SK-N-SH (cell line): ENCODE measurements at regions not wholly inside any gene's neighbourhood (a gene's known extent, or its start where the extent isn't known, plus 50 kb on each side); places are given as distances from the start of the nearest gene placed in this dataset.
"Not testable (repeated sequence)": the region's sequence is repeated elsewhere in the genome, so short reads cannot be mapped to it uniquely, and the experiment has no call there.

Source experiments
- CTCF ChIA-PET: fragments of 300-600, 350-600 bp; formaldehyde crosslinking; extraction: SDS; loops from one replicate; lab custom pipeline; 2021; lab: Yijun Ruan, JAX
- POLR2A ChIA-PET: fragments of 350-600 bp; sonication (Branson Sonifier 250); formaldehyde crosslinking; extraction: SDS; loops from one replicate; lab custom pipeline; 2020; ENCODE audit warnings: antibody characterized with exemption, inconsistent platforms; lab: Yijun Ruan, JAX
- DNase-seq: peaks from one replicate; pipeline ENCODE4 v3.0.0; 2012
- H2AFZ ChIP-seq: fragments of 200-600 bp; sonication (generic); 2 replicates; pipeline ENCODE4 v1.8.1; 2016; ENCODE audit warnings: antibody characterized with exemption, mild to moderate bottlenecking, low read depth
- H3F3A ChIP-seq: fragments of 200-600 bp; sonication (generic); replicated peaks from 2 replicates; pipeline ENCODE3; 2016; ENCODE audit warnings: antibody characterized with exemption, mild to moderate bottlenecking; ENCODE audit not compliant: insufficient read depth
- H3K27ac ChIP-seq, 2 experiments: fragments of 200-500 bp in 1 of 2; fragments of 200-600 bp in 1 of 2; sonication (Bioruptor generic) in 1 of 2; sonication (generic), shearing (Covaris generic) in 1 of 2; 2 replicates each; pipeline versions ENCODE4 v1.5.1 to v1.6.1; 2014 to 2016; ENCODE audit warnings: low read depth in 2 of 2, inconsistent platforms in 1 of 2, low read length in 1 of 2, mild to moderate bottlenecking in 1 of 2, mixed read lengths in 1 of 2
- H3K27me3 ChIP-seq: fragments of 200-600 bp; sonication (generic), shearing (Covaris generic); 2 replicates; pipeline ENCODE4 v1.6.1; 2016; ENCODE audit warnings: mixed run types; ENCODE audit not compliant: insufficient read depth
- H3K36me3 ChIP-seq, 2 experiments: fragments of 200-500 bp in 1 of 2; fragments of 200-600 bp in 1 of 2; sonication (Bioruptor generic) in 1 of 2; sonication (generic) in 1 of 2; replicated peaks in 1 of 2; 2 replicates each; pipeline versions ENCODE3 to v1.5.1; 2014 to 2016; ENCODE audit warnings: low read length in 1 of 2, mild to moderate bottlenecking in 1 of 2; ENCODE audit not compliant: insufficient read depth in 2 of 2, control insufficient read depth in 1 of 2
- H3K4me1 ChIP-seq, 2 experiments: fragments of 200-500 bp in 1 of 2; fragments of 200-600 bp in 1 of 2; sonication (Bioruptor generic) in 1 of 2; sonication (generic), shearing (Covaris generic) in 1 of 2; 2 replicates each; pipeline versions ENCODE4 v1.5.1 to v1.6.1; 2014 to 2016; ENCODE audit warnings: low read depth in 1 of 2, low read length in 1 of 2, mixed run types in 1 of 2; ENCODE audit not compliant: insufficient read depth in 2 of 2, control insufficient read depth in 1 of 2
- H3K4me2 ChIP-seq: fragments of 200-600 bp; sonication (generic), shearing (Covaris generic); 2 replicates; pipeline ENCODE4 v1.6.1; 2017; ENCODE audit warnings: mixed run types
- H3K4me3 ChIP-seq, 2 experiments: fragments of 200-500 bp in 1 of 2; fragments of 200-600 bp in 1 of 2; sonication (Bioruptor generic) in 1 of 2; sonication (generic), shearing (Covaris generic) in 1 of 2; 2 replicates each; pipeline versions ENCODE4 v1.5.1 to v1.8.1; 2014 to 2016; ENCODE audit warnings: low read depth in 2 of 2, inconsistent platforms in 1 of 2, low read length in 1 of 2, mild to moderate bottlenecking in 1 of 2, mixed read lengths in 1 of 2, moderate library complexity in 1 of 2
- H3K79me2 ChIP-seq: fragments of 200-600 bp; sonication (generic); 2 replicates; pipeline ENCODE4 v1.8.1; 2017; ENCODE audit warnings: mild to moderate bottlenecking; ENCODE audit not compliant: insufficient read depth
- H3K9ac ChIP-seq: fragments of 200-600 bp; sonication (generic); 2 replicates; pipeline ENCODE4 v1.6.1; 2017; ENCODE audit warnings: mixed run types
- H3K9me2 ChIP-seq: fragments of 200-600 bp; sonication (generic); 2 replicates; pipeline ENCODE4 v1.6.1; 2017; ENCODE audit warnings: mixed run types
- H3K9me3 ChIP-seq: fragments of 200-600 bp; sonication (generic); 2 replicates; pipeline ENCODE4 v1.6.1; 2017; ENCODE audit warnings: mixed run types, mild to moderate bottlenecking, moderate library complexity
- H4K20me1 ChIP-seq: fragments of 200-600 bp; sonication (generic); 2 replicates; pipeline ENCODE4 v1.6.1; 2017; ENCODE audit warnings: mild to moderate bottlenecking, mixed run types; ENCODE audit not compliant: insufficient read depth
- CHD2 ChIP-seq: fragments of 150-350 bp; IDR thresholded peaks from 2 replicates; pipeline ENCODE4 v1.6.1; 2018; ENCODE audit warnings: low read length; ENCODE audit not compliant: partially characterized antibody
- CTCF ChIP-seq: fragments of 200-600 bp; sonication (generic); IDR thresholded peaks from 2 replicates; pipeline ENCODE4 v1.6.1; 2017; ENCODE audit warnings: antibody characterized with exemption, mild to moderate bottlenecking, moderate library complexity
- ELF1 ChIP-seq: IDR thresholded peaks from 2 replicates; pipeline ENCODE4 v1.4.0; 2012
- EZH2phosphoT487 ChIP-seq: fragments of 200-600 bp; sonication (generic); IDR thresholded peaks from 2 replicates; pipeline ENCODE4 v1.6.1; 2017; ENCODE audit warnings: low read depth, mixed run types, mild to moderate bottlenecking, antibody characterized with exemption, moderate library complexity, borderline replicate concordance
- FOXM1 ChIP-seq: IDR thresholded peaks from 2 replicates; pipeline ENCODE4 v1.4.0; 2012; ENCODE audit warnings: low read depth, mild to moderate bottlenecking
- JUND ChIP-seq: IDR thresholded peaks from 2 replicates; pipeline ENCODE4 v1.4.0; 2012
- NRF1 ChIP-seq: IDR thresholded peaks from 2 replicates; pipeline ENCODE4 v1.6.1; 2012; ENCODE audit warnings: low read depth, mild to moderate bottlenecking, low read length
- RFX5 ChIP-seq: IDR thresholded peaks from 2 replicates; pipeline ENCODE4 v1.6.1; 2012; ENCODE audit warnings: mild to moderate bottlenecking, improper control_type of control experiment, low read length
- RXRA ChIP-seq: IDR thresholded peaks from 2 replicates; pipeline ENCODE4 v1.4.0; 2012; ENCODE audit warnings: low read depth, mild to moderate bottlenecking, borderline replicate concordance
- SIN3A ChIP-seq: IDR thresholded peaks from 2 replicates; pipeline ENCODE4 v1.6.1; 2012; ENCODE audit warnings: low read depth, mild to moderate bottlenecking, low read length, moderate library complexity, borderline replicate concordance
- SMC3 ChIP-seq: IDR thresholded peaks from 2 replicates; pipeline ENCODE4 v1.6.1; 2012; ENCODE audit warnings: low read depth, low read length, improper control_type of control experiment
- WGBS: methylation state at CpG from one replicate; pipeline ENCODE4 v1.1.6; 2017; ENCODE audit warnings: low lambda C conversion rate; 5-methylcytosine and 5-hydroxymethylcytosine counted together

- TF ChIP-seq EZH2phosphoT487 (no peak), SIN3A (no peak), RXRA (no peak), SMC3 (no peak), RFX5 (no peak)
These were observed 426.8 kb upstream of the SLITRK5 start (continued) for GRCh38 chr13:87244256-87244890.

GRCh38 chr13:87249847-87250246 is 421.3 kb upstream of the SLITRK5 start:
- H3K27ac ChIP-seq, POLR2A ChIA-PET, H3K4me1 ChIP-seq, H4K20me1 ChIP-seq, H3K79me2 ChIP-seq, H3K9ac ChIP-seq, CTCF ChIA-PET, H3K27me3 ChIP-seq, H2AFZ ChIP-seq, H3F3A ChIP-seq, H3K9me2 ChIP-seq, H3K4me3 ChIP-seq, H3K36me3 ChIP-seq, H3K4me2 ChIP-seq, DNase-seq, H3K9me3 ChIP-seq: not testable (repeated sequence)
- peak; percentile 20; the same call in 1 of the 2 replicates for TF ChIP-seq CTCF
- 26% methylated on average over 8 of the region's 8 CpGs for WGBS

GRCh38 chr13:87255394-87255793 is 415.8 kb upstream of the SLITRK5 start:
- DNase-seq, result no peak
- H3F3A ChIP-seq, result no peaks in the 10 kb centered on the region
- no peaks in the 10 kb centered on the region for H4K20me1 ChIP-seq
- H3K27ac ChIP-seq, result no peak overlapping the region
- H3K36me3 ChIP-seq, result no peaks in the 10 kb centered on the region
- H2AFZ ChIP-seq, result no peak overlapping the region
- TF ChIP-seq NRF1, result no peak
- TF ChIP-seq RFX5, result no peak
- TF ChIP-seq FOXM1, result no peak
- no peak for TF ChIP-seq ELF1
- no peak for TF ChIP-seq CHD2
- no peak for TF ChIP-seq JUND
- TF ChIP-seq SIN3A, result no peak
- H3K4me2 ChIP-seq, result no peak overlapping the region
- H3K9me3 ChIP-seq, result no peaks in the 10 kb centered on the region
- no peak overlapping the region for H3K4me3 ChIP-seq
- ChIA-PET POLR2A (no interaction called here), CTCF (no interaction called here)
- WGBS, result 22% methylated on average over 5 of the region's 5 CpGs
- no peaks in the 10 kb centered on the region for H3K79me2 ChIP-seq
- no peak overlapping the region for H3K9ac ChIP-seq
- H3K9me2 ChIP-seq, result no peaks in the 10 kb centered on the region
- no peaks in the 10 kb centered on the region for H3K27me3 ChIP-seq
- H3K4me1 ChIP-seq, result no peaks in the 10 kb centered on the region
